HL-60 (cell line): ENCODE measurements at regions not wholly inside any gene's neighbourhood (a gene's known extent, or its start where the extent isn't known, plus 50 kb on each side); places are given as distances from the start of the nearest gene placed in this dataset.

Experiments
- CTCF ChIP-seq: IDR thresholded peaks from one replicate; pipeline ENCODE4 v1.5.1; 2011; ENCODE audit warnings: low read length, control low read depth, inconsistent platforms; ENCODE audit not compliant: insufficient read depth
- POLR2AphosphoS5 ChIP-seq: IDR thresholded peaks from 2 replicates; pipeline ENCODE4 v1.6.1; 2012; ENCODE audit warnings: low read depth
- REST ChIP-seq: IDR thresholded peaks from 2 replicates; pipeline ENCODE4 v1.6.1; 2012; ENCODE audit warnings: low read depth; ENCODE audit not compliant: insufficient replicate concordance
- SPI1 ChIP-seq: IDR thresholded peaks from 2 replicates; pipeline ENCODE4 v1.6.1; 2012; ENCODE audit warnings: low read depth, mild to moderate bottlenecking, borderline replicate concordance

- TF ChIP-seq CTCF: no peak
- TF ChIP-seq REST: no peak
- TF ChIP-seq POLR2AphosphoS5: no peak
- no peak for TF ChIP-seq SPI1
Observed at GRCh38 chr9:89697553-89697952, 92.7 kb downstream of the GADD45G start.
